ENCODE measurements at regions not wholly inside any gene's neighbourhood (a gene's known extent, or its start where the extent isn't known, plus 50 kb on each side); places are given as distances from the start of the nearest gene placed in this dataset.
A peak's percentile ranks its signal among the peaks of the same experiment; 100 is the strongest.

DNA sequence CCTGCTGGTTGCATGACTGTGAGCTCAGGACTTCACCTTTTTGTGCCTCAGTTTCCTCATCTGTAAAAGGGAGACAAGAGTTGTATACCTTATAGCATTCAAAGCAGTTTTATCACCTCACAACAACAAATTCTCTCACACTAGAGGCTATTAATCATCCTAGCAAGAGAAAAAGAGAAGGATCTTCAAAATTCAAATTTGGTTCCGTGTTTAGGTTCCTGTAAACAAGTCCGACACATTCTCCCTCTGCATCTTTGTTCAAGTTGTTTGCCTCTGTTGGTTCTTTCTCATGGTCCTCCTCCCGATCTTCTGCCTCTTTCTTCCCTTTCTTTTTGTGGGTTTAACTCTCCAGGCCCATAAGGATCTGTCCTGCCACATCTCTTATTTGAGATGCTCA is 218.0 kb downstream of the PIK3R1 start:
- TF ChIP-seq CTCF (IDR thresholded peaks at IDR 0.05), result no peak
- intact Hi-C loops (cut with DNase I), result no loop called here
- Histone ChIP-seq H3K9me3 (no peaks in the 10 kb centered on the region), H3K4me1 (peaks cover 3 to 44% of the 10 kb centered on the region in 2 donors), H3K27ac (peak overlapping the region; percentile 78 to 96), H3K4me3 (no peak overlapping the region), H3K36me3 (no peaks in the 10 kb centered on the region), H3K27me3 (no peaks in the 10 kb centered on the region)
- DNase-seq (no peak), ATAC-seq (no peak)

GRCh38 chr5:68433923-68434879 is 218.6 kb downstream of the PIK3R1 start:
- DNase-seq, result peak in 3 of 4 donors; percentile 33 to 95 (median 88)
- ATAC-seq, result peak; percentile 94
- H3K4me3 ChIP-seq, result no peak overlapping the region
- H3K36me3 ChIP-seq, result no peaks in the 10 kb centered on the region
- peak overlapping the region; percentile 78 to 96 for H3K27ac ChIP-seq
- intact Hi-C loops (cut with DNase I), result no loop called here
- no peaks in the 10 kb centered on the region for H3K27me3 ChIP-seq
- H3K4me1 ChIP-seq, result peaks cover 3 to 44% of the 10 kb centered on the region in 2 donors
- no peaks in the 10 kb centered on the region for H3K9me3 ChIP-seq
- TF ChIP-seq CTCF (IDR thresholded peaks at IDR 0.05), result no peak

GRCh38 chr5:68435611-68436010 is 220.1 kb downstream of the PIK3R1 start:
- peak; percentile 17 for ATAC-seq
- H3K4me1 ChIP-seq, result peaks cover 3 to 46% of the 10 kb centered on the region in 2 donors

DNA sequence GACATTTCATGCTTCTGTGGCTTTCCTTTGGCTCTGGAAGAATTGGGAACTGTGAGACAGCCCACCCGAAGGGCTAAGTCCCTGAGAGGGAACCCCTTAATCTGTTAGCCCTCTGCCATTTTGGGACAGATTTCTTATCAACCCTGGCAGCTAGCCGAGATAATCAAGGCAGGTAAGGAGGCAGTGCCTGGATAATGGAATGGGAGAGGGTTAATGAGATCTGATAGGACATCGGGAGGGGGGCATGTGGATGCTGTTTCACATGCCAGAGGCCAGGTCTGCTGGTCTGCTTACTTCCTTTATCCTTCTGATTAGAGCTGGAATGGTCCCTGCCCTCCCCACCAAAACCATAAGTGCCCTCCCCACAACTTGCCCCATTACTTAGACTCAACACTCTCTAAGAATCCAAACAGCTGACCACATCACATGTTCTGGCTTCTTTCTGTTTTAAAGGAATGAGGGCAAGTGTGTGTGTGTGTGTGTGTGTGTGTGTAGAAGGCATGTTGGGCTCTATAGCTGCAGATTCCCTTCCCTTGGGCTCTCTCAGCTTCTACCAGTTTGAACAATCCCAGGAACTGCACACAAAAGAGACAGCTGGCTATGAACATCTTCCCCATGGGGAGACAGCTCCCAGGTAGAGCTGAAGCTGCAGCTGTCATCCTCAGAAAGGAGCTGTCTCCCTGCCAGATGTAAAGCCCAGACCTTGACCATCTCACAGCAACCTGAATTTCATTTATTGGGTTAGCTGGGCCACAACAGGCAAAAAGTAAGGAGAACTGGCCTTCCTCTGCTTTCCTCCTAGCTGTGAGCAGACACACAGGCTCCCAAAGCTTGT is 221.3 kb downstream of the PIK3R1 start:
- H3K27me3 ChIP-seq, result no peaks in the 10 kb centered on the region
- TF ChIP-seq CTCF (IDR thresholded peaks at IDR 0.05), result no peak
- no peak for ATAC-seq
- H3K27ac ChIP-seq, result no peak overlapping the region
- intact Hi-C loops (cut with DNase I), result no loop called here
- H3K9me3 ChIP-seq, result no peaks in the 10 kb centered on the region
- H3K4me3 ChIP-seq, result no peak overlapping the region
- H3K4me1 ChIP-seq, result peaks cover 10 to 57% of the 10 kb centered on the region in 2 donors
- no peaks in the 10 kb centered on the region for H3K36me3 ChIP-seq
- no peak for DNase-seq

More at GRCh38 chr5:68435611-68436010, 220.1 kb downstream of the PIK3R1 start:
- Histone ChIP-seq H3K9me3 (no peaks in the 10 kb centered on the region), H3K27me3 (no peaks in the 10 kb centered on the region), H3K4me3 (no peak overlapping the region), H3K27ac (peak overlapping the region in 1 of 2 donors; percentile 96), H3K36me3 (no peaks in the 10 kb centered on the region)
- TF ChIP-seq CTCF (IDR thresholded peaks at IDR 0.05), result no peak
- intact Hi-C loops (cut with DNase I), result no loop called here
- peak in 2 of 4 donors; percentile 48 to 72 for DNase-seq

GRCh38 chr5:68438876-68439275 is 223.3 kb downstream of the PIK3R1 start:
- Histone ChIP-seq H3K4me1 (peaks cover 10 to 41% of the 10 kb centered on the region in 2 donors), H3K27ac (no peak overlapping the region), H3K27me3 (no peaks in the 10 kb centered on the region), H3K36me3 (no peaks in the 10 kb centered on the region), H3K4me3 (no peak overlapping the region), H3K9me3 (no peaks in the 10 kb centered on the region)
- ATAC-seq (no peak), DNase-seq (no peak)
- intact Hi-C loops (cut with DNase I), result no loop called here
- TF ChIP-seq CTCF (IDR thresholded peaks at IDR 0.05), result no peak
